ENCODE measurements at regions not wholly inside any gene's neighbourhood (a gene's known extent, or its start where the extent isn't known, plus 50 kb on each side); places are given as distances from the start of the nearest gene placed in this dataset.

- TF ChIP-seq, protein P1, sequence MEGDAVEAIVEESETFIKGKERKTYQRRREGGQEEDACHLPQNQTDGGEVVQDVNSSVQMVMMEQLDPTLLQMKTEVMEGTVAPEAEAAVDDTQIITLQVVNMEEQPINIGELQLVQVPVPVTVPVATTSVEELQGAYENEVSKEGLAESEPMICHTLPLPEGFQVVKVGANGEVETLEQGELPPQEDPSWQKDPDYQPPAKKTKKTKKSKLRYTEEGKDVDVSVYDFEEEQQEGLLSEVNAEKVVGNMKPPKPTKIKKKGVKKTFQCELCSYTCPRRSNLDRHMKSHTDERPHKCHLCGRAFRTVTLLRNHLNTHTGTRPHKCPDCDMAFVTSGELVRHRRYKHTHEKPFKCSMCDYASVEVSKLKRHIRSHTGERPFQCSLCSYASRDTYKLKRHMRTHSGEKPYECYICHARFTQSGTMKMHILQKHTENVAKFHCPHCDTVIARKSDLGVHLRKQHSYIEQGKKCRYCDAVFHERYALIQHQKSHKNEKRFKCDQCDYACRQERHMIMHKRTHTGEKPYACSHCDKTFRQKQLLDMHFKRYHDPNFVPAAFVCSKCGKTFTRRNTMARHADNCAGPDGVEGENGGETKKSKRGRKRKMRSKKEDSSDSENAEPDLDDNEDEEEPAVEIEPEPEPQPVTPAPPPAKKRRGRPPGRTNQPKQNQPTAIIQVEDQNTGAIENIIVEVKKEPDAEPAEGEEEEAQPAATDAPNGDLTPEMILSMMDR (IDR thresholded peaks at IDR 0.05): no peak
- TF ChIP-seq POLR2A (IDR thresholded peaks at IDR 0.05): no peak
These were observed 247.5 kb downstream of the SAMD5 start for GRCh38 chr6:147755999-147756398.
